ENCODE measurements at regions not wholly inside any gene's neighbourhood (a gene's known extent, or its start where the extent isn't known, plus 50 kb on each side); places are given as distances from the start of the nearest gene placed in this dataset.
A peak's percentile ranks its signal among the peaks of the same experiment; 100 is the strongest.
"Not testable (repeated sequence)": the region's sequence is repeated elsewhere in the genome, so short reads cannot be mapped to it uniquely, and the experiment has no call there.

DNA sequence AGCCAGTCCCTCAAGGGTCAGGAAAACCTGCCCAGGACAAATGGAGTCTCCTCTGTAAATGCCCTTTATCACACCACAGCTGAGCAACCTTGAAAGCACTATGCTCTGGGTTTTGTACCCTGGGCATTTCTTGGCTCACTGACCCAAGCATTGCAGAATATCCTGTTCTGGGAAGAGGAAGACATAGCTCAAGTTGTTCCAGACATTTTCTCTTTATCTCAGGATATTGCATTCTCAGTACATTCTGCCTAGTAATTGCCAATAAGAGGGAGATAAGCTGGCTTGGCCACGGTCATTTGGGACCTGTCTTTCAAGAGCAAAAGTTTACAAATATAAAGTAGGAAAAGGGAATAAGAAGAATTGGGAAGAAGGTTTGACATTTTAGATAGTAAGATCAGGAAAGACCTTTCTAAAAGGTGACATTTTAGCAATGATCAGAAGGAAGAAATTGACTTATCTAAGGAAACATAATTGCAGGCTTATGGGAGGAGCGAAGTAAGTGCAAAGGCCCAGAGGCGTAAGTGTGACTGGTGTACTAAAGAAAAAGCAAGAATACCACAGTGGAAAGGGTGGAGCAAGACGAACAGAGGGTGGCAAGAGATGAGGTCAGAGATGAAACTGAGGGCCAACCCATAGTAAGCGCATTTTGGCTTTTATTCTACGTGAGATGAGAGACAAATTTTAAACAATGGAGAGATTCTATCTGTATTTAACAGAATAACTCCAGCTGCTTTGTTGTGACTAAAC lies 394.0 kb upstream of the CXADR start:
- no peaks in the 10 kb centered on the region for H3K9me3 ChIP-seq (ENCODE audit: low read length)
- H3K27ac ChIP-seq (ENCODE audit: low read depth, low read length): no peak overlapping the region
- H3K4me1 ChIP-seq (ENCODE audit: insufficient read depth, low read length): no peaks in the 10 kb centered on the region
- Mint-ChIP-seq H3K27ac (no peak overlapping the region), H3K4me1 (no peaks in the 10 kb centered on the region), H3K9me3 (peaks cover 0 to 12% (median 4%) of the 10 kb centered on the region in 5 donors), H3K27me3 (no peaks in the 10 kb centered on the region), H3K4me3 (no peak overlapping the region), H3K36me3 (peaks cover 0 to 2% (median 0%) of the 10 kb centered on the region in 3 donors)
- no peak overlapping the region for H3K4me3 ChIP-seq (ENCODE audit: low read length)
- no peaks in the 10 kb centered on the region for H3K36me3 ChIP-seq (ENCODE audit: insufficient read depth, low read length)
- H3K27me3 ChIP-seq (ENCODE audit: insufficient read depth, low read length, poor library complexity, severe bottlenecking): no peaks in the 10 kb centered on the region
- ChIA-PET CTCF (no interaction called here), POLR2A (no interaction called here)
- no peak for DNase-seq

DNA sequence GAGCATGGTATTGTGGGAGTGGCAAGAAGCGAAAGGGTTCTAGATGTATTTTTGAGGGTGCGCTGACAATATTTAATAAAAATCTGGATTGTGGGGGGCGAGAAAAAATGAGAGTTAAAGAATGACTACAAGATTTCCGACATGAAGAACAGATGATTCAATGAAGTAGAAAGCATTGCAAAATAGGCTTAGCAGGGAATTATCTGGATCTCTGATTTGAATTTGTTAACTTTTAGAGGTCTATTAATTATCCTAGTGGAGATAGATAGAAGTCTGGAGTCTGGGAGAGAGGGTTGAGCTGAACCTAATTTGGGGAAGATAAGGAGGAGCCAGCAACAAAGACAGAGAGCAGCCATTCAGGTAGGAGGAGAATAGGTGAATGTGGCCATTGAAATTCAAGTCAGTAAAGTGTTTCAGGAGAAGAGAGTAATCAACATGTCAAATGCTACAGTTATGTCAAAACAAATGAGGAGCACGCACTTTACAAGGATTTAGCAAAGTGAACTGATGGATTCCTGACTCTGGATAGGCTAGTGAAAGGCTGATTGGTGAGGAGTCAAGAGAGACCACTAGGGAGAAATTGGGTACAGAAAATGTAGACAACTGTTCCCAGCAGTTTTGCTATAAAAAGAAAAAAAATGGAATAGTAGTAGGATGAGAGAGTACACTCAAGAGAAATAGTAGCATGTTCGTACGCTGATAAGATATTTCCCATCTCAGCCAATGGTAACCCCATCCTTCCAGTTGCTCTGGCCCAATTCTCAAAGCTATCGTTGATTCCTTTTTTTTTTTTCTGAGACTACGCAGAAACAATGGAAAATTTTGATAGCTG lies 393.2 kb upstream of the CXADR start:
- ChIA-PET CTCF (no interaction called here), POLR2A (no interaction called here)
- Histone ChIP-seq H3K36me3 (ENCODE audit: insufficient read depth, low read length) (no peaks in the 10 kb centered on the region), H3K9me3 (ENCODE audit: low read length) (no peaks in the 10 kb centered on the region), H3K27me3 (ENCODE audit: insufficient read depth, low read length, poor library complexity, severe bottlenecking) (no peaks in the 10 kb centered on the region), H3K4me3 (ENCODE audit: low read length) (no peak overlapping the region), H3K4me1 (ENCODE audit: insufficient read depth, low read length) (no peaks in the 10 kb centered on the region), H3K27ac (ENCODE audit: low read depth, low read length) (no peak overlapping the region)
- H3K27ac Mint-ChIP-seq: no peak overlapping the region
- H3K4me1 Mint-ChIP-seq: no peaks in the 10 kb centered on the region
- H3K27me3 Mint-ChIP-seq: no peaks in the 10 kb centered on the region
- H3K36me3 Mint-ChIP-seq: peaks cover 0 to 2% (median 0%) of the 10 kb centered on the region in 3 donors
- H3K4me3 Mint-ChIP-seq: no peak overlapping the region
- DNase-seq: no peak
- H3K9me3 Mint-ChIP-seq: peaks cover 0 to 12% (median 4%) of the 10 kb centered on the region in 5 donors

DNA sequence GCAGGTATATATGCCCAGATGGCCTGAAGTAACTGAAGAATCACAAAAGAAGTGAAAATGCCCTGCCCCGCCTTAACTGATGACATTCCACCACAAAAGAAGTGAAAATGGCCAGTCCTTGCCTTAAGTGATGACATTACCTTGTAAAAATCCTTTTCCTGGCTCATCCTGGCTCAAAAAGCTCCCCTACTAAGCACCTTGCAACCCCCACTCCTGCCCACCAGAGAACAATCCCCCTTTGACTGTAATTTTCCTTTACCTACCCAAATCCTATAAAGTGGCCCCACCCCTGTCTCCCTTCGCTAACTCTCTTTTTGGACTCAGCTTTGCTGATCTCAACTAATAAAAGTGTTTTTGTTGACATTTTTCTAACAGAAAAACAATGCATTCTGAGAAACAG lies 385.4 kb upstream of the CXADR start:
- H3K9me3 Mint-ChIP-seq; H3K36me3 ChIP-seq (ENCODE audit: insufficient read depth, low read length); H3K27me3 ChIP-seq (ENCODE audit: insufficient read depth, low read length, poor library complexity, severe bottlenecking); CTCF ChIA-PET; H3K27me3 Mint-ChIP-seq; H3K27ac ChIP-seq (ENCODE audit: low read depth, low read length); H3K36me3 Mint-ChIP-seq; H3K4me3 ChIP-seq (ENCODE audit: low read length); H3K4me3 Mint-ChIP-seq; H3K9me3 ChIP-seq (ENCODE audit: low read length); POLR2A ChIA-PET; DNase-seq; H3K4me1 ChIP-seq (ENCODE audit: insufficient read depth, low read length); H3K4me1 Mint-ChIP-seq: not testable (repeated sequence)
- peak overlapping the region in 1 of 8 donors; percentile 30 for H3K27ac Mint-ChIP-seq

DNA sequence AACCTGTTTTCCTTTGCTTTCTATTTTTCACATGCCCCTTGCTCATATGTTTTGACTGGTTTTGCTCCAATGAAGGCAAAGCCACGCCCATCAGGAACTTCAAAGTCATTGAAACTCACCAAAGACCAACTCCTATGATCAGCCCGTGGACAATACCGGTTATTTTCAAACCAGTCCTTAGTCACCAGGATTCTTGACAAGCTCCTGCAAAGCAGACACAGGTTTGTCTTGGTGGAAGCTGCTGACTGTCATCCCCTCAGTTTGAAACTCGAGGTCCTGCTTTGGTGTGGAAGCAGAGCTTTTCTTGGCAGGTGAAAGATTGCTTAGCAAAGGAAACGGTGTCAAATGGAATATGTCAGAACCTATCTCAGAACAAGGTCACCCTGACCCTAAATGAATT lies 384.7 kb upstream of the CXADR start:
- Histone ChIP-seq H3K27ac (ENCODE audit: low read depth, low read length) (no peak overlapping the region), H3K4me3 (ENCODE audit: low read length) (no peak overlapping the region), H3K36me3 (ENCODE audit: insufficient read depth, low read length) (no peaks in the 10 kb centered on the region), H3K9me3 (ENCODE audit: low read length) (no peaks in the 10 kb centered on the region), H3K27me3 (ENCODE audit: insufficient read depth, low read length, poor library complexity, severe bottlenecking) (no peaks in the 10 kb centered on the region), H3K4me1 (ENCODE audit: insufficient read depth, low read length) (no peaks in the 10 kb centered on the region)
- H3K27me3 Mint-ChIP-seq: no peaks in the 10 kb centered on the region
- DNase-seq: no peak
- CTCF ChIA-PET: no interaction called here
- no peak overlapping the region for H3K4me3 Mint-ChIP-seq
- H3K36me3 Mint-ChIP-seq: no peaks in the 10 kb centered on the region
- H3K27ac Mint-ChIP-seq: no peak overlapping the region
- peaks cover 0 to 3% (median 2%) of the 10 kb centered on the region in 5 donors for H3K9me3 Mint-ChIP-seq
- POLR2A ChIA-PET: no interaction called here
- H3K4me1 Mint-ChIP-seq: no peaks in the 10 kb centered on the region

DNA sequence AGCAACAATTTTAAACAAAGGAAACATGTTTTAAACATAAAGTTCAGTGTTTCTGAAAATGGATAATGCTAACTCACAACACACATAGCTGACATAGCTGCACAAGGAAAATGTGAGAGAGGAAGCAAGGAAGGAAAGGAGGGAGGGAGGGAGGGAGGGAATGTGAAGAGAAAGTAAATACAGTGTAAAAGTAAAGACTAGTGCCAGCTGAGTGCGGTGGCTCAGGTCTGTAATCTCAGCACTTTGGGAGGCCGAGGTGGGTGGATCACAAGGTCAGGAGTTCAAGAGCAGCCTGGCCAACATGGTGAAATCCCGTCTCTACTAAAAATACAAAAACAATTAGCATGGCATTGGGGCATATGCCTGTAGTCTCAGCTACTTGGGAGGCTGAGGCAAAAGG lies 373.7 kb upstream of the CXADR start:
- CTCF ChIA-PET; H3K27me3 ChIP-seq (ENCODE audit: insufficient read depth, low read length, poor library complexity, severe bottlenecking); H3K27ac ChIP-seq (ENCODE audit: low read depth, low read length); H3K4me1 ChIP-seq (ENCODE audit: insufficient read depth, low read length); DNase-seq; H3K36me3 Mint-ChIP-seq; H3K9me3 ChIP-seq (ENCODE audit: low read length); POLR2A ChIA-PET; H3K36me3 ChIP-seq (ENCODE audit: insufficient read depth, low read length); H3K27me3 Mint-ChIP-seq; H3K4me3 ChIP-seq (ENCODE audit: low read length): not testable (repeated sequence)
- Mint-ChIP-seq H3K9me3 (peaks cover 0 to 11% (median 3%) of the 10 kb centered on the region in 5 donors), H3K27ac (peak overlapping the region in 2 of 8 donors; percentile 52 to 66), H3K4me1 (peaks cover 0 to 12% (median 3%) of the 10 kb centered on the region in 3 donors), H3K4me3 (peak overlapping the region; percentile 79 to 86 (median 82))

DNA sequence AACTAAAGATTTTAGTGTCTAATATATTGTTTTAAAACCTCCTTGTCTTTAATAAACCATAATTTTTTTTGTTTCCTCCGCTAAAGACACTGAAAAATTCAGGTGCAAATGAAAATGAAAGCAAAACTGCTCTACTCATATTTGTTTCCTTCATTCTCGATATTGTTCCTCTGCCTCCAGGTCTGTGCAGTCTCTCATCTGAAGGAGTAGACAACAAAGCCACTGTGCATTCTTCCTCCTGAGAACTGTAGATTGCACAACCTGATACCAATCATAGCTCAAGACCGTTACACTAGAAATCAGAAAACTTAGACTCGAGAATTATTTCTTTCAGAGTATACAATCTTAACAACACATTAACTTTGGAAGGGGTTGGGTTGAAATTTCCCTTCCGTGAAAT lies 373.1 kb upstream of the CXADR start:
- ChIA-PET POLR2A (no interaction called here), CTCF (no interaction called here)
- Histone ChIP-seq H3K27ac (ENCODE audit: low read depth, low read length) (no peak overlapping the region), H3K36me3 (ENCODE audit: insufficient read depth, low read length) (no peaks in the 10 kb centered on the region), H3K4me3 (ENCODE audit: low read length) (no peak overlapping the region), H3K4me1 (ENCODE audit: insufficient read depth, low read length) (no peaks in the 10 kb centered on the region), H3K9me3 (ENCODE audit: low read length) (no peaks in the 10 kb centered on the region), H3K27me3 (ENCODE audit: insufficient read depth, low read length, poor library complexity, severe bottlenecking) (no peaks in the 10 kb centered on the region)
- DNase-seq: no peak
- Mint-ChIP-seq H3K27me3 (no peaks in the 10 kb centered on the region), H3K4me3 (peak overlapping the region; percentile 79 to 86 (median 82)), H3K27ac (peak overlapping the region in 6 of 8 donors; percentile 25 to 81 (median 70)), H3K36me3 (no peaks in the 10 kb centered on the region), H3K9me3 (peaks cover 0 to 11% (median 0%) of the 10 kb centered on the region in 5 donors), H3K4me1 (peaks cover 0 to 12% (median 3%) of the 10 kb centered on the region in 3 donors)

DNA sequence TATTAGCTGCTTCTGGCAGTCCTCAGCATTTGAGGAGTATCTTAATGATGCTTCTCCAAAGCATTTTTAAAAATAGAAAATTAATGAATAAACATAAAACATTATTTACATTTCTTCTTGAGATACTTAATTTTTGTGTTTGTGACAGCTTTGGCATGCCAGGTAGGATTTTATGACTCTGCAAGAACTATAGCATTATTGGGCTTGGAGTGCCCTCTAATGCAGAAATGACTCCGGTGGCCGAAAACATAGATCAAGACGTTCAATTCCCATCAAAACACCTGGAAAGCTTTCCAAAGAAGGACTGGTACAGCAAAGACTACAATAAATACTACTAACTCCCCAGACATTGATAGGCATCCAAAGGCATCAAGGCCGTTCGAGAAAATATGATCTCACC lies 366.4 kb upstream of the CXADR start:
- no peaks in the 10 kb centered on the region for H3K27me3 ChIP-seq (ENCODE audit: insufficient read depth, low read length, poor library complexity, severe bottlenecking)
- H3K4me1 ChIP-seq (ENCODE audit: insufficient read depth, low read length): no peaks in the 10 kb centered on the region
- Mint-ChIP-seq H3K27me3 (no peaks in the 10 kb centered on the region), H3K9me3 (peaks cover 4 to 9% (median 6%) of the 10 kb centered on the region in 5 donors), H3K4me1 (no peaks in the 10 kb centered on the region), H3K27ac (no peak overlapping the region), H3K4me3 (no peak overlapping the region), H3K36me3 (no peaks in the 10 kb centered on the region)
- H3K4me3 ChIP-seq (ENCODE audit: low read length): no peak overlapping the region
- H3K9me3 ChIP-seq (ENCODE audit: low read length): no peaks in the 10 kb centered on the region
- no peaks in the 10 kb centered on the region for H3K36me3 ChIP-seq (ENCODE audit: insufficient read depth, low read length)
- DNase-seq: no peak
- H3K27ac ChIP-seq (ENCODE audit: low read depth, low read length): no peak overlapping the region
- POLR2A ChIA-PET: no interaction called here
- CTCF ChIA-PET: no interaction called here

DNA sequence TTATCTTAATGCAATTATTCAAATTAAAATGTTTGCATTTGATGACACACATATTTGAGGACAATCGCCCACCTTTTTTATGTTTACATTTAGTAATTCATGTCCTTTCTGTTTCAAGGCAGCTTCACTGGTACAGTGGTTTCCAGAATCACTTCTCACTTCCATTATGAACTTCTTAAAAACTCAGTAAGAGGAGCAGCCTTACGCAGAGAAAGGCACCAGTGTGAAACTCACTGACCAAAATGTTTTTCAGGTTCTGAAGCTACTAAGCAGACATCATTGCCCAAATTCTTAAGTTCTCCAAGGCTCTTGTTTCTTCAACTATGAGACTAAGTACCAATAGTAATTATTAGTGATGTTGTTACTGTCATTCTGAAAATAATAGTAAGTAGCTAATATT lies 353.1 kb upstream of the CXADR start:
- Histone ChIP-seq H3K27me3 (ENCODE audit: insufficient read depth, low read length, poor library complexity, severe bottlenecking) (no peaks in the 10 kb centered on the region), H3K27ac (ENCODE audit: low read depth, low read length) (no peak overlapping the region), H3K4me1 (ENCODE audit: insufficient read depth, low read length) (no peaks in the 10 kb centered on the region), H3K4me3 (ENCODE audit: low read length) (no peak overlapping the region), H3K36me3 (ENCODE audit: insufficient read depth, low read length) (no peaks in the 10 kb centered on the region), H3K9me3 (ENCODE audit: low read length) (no peaks in the 10 kb centered on the region)
- DNase-seq: no peak
- Mint-ChIP-seq H3K4me1 (no peaks in the 10 kb centered on the region), H3K4me3 (no peak overlapping the region), H3K9me3 (peaks cover 4 to 21% (median 12%) of the 10 kb centered on the region in 5 donors), H3K36me3 (no peaks in the 10 kb centered on the region), H3K27me3 (no peaks in the 10 kb centered on the region), H3K27ac (no peak overlapping the region)
- CTCF ChIA-PET: no interaction called here
- POLR2A ChIA-PET: no interaction called here

Data from CD8-positive, alpha-beta memory T cell (primary cell).